SK-MEL-5 (cell line): ENCODE measurements at regions not wholly inside any gene's neighbourhood (a gene's known extent, or its start where the extent isn't known, plus 50 kb on each side); places are given as distances from the start of the nearest gene placed in this dataset.

ENCODE experiments used
- DNase-seq: peaks from one replicate; pipeline ENCODE4 v3.0.0-alpha.2; 2016; ENCODE audit warnings: low read depth, low spot score
- in situ Hi-C: cut with HindIII; loops from 2 replicates; pipeline ENCODE4 v1.10.0; 2016; ENCODE audit warnings: low sequenced_read_pairs, high pct_unique_total_duplicates, low pct_unique_long_range_greater_than_20kb

DNA sequence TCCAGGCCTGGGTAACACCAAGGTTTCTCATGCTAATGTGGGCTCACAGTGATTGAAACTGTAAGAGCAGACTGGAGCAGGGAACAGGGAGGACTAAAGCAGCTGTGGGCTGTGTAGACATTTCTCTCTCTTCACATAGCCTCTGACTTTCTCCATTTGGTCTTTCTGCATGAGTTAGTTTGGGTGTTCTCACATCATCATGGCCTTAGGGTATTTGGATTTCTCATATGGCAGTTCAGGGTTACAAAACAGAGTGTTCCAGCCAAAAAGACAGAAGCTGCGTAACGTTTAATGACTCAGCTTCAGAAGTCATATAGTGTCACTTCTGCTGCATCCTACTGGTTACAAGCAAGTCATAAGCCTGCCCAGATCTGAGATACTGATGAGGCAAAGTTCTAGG lies 52.0 kb upstream of the OSBPL8 start:
- peak; percentile 59 for DNase-seq
- in situ Hi-C loops = no loop called here

DNA sequence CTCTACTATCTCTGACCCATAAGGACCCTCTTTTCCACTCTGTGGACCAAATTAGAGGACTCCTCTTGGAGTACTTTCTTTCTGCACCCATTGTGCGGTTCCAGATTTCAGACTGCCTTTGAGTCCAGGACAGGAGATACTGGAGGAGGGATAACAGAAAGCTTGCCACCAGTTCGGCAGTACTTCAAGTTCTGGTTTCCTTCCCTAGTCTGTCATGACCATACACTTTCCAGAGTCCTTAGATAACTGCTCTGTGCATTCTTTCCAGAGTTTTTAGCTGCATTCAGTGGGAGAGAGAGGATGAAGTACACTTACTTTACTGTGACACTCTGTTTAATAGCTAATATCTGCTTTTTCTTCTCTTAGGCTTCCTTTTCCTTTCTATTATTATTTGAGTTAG lies 54.8 kb upstream of the OSBPL8 start:
- in situ Hi-C loops = no loop called here
- no peak for DNase-seq

DNA sequence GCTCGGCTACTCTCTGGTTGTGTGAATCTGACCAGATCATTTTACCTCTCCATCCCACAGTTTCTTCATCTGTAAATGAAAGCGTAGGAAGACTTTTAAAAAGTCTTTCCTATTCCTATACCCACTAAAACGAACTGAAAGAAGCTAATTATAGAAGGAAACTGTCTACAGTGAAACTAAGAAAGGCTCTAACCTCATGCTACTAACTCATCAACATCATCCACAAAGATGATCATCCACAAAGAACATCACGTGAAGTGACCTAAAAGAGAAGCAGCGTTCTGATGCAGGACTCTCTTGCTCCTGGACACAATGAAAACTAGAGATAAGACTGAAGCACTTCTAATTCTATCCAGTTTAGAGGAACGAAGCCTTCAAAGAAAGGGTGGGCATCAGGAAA lies 58.5 kb upstream of the OSBPL8 start:
- no peak for DNase-seq
- in situ Hi-C loops = no loop called here

GRCh38 chr12:76621582-76622024 lies 62.0 kb upstream of the OSBPL8 start:
- in situ Hi-C loops = no loop called here
- DNase-seq = peak; percentile 76

DNA sequence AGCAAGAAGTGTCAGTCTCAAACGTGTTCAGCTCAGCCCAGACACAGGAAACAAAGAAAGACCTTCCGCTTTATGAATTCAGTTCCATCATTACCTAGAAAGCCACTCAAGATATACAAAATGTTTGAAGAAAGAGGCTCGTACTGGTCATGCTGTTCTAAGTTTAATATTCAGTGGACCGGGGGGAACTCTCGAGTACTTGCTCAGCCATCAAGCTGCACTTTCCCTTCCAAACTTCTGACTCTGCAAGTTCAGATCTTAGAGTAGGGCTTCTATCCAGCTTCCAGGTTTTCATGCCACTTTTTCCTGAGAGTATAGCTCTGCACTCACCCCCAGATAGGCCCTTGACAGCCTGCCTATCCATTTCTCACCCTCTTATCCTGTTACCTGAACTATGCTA lies 62.8 kb upstream of the OSBPL8 start:
- in situ Hi-C loops = no loop called here
- no peak for DNase-seq

GRCh38 chr12:76622915-76623314 lies 63.3 kb upstream of the OSBPL8 start:
- in situ Hi-C loops = no loop called here
- DNase-seq = no peak

- in situ Hi-C loops = no loop called here
- DNase-seq = no peak
Measured at GRCh38 chr12:76623931-76624330, 64.4 kb upstream of the OSBPL8 start.

DNA sequence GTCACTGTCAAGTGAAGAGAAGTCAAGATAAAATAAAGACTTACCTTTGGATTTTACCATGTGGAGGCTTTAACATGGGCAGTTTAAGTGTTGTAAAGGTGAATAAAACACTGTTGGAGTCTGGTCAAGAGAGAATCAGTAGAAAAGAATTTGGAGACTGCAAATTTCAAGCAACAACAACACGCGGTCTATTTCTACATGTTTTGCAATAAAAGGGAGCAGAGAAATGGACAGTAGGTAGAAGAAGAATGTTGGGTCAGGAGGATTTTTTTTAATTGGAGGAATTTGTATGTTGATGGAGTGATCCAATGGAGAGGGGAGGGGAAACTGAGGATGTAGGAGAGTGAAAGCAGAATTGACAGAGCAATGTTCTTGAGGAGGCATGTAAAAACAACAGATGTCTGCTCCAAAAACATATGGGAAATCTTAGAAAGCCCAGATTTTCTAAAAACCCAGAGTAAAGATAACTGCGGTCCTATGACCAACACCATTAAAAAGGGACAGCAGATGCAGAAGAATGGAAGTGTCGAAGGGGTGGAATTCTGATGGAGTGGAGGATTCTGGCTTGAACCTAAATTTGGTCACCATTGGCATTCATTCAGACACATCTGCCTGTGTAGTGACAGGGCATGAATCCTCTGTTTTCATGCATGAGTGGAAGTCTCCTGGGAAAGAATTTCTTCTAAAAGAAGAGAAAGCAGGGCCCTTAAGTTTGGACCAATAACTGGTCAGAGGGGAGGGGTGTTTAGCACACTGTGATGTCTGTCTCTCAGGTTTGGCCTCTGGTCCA lies 68.0 kb upstream of the OSBPL8 start:
- in situ Hi-C loops = no loop called here
- no peak for DNase-seq

- no peak for DNase-seq
- in situ Hi-C loops = no loop called here
Measured at GRCh38 chr12:76628745-76629144, 69.2 kb upstream of the OSBPL8 start.

DNA sequence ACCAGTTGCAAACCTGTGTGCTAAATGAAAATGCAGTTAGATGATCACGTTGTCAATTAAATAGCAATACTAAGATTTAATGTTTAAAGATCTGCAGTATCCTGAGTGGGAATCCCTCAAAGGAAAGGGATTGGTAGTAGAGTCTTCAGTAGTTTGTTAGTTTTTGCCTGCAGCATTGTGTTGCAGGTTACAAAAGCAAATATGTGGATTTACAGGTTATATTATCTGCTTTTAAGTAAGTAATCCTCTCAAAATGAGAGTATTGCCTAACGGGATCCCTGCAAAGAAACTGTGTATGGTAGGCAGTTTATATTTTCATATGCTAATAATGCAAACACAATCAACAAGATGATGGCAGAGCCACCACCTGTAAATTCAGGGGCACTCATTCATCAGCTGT lies 72.2 kb upstream of the OSBPL8 start:
- no peak for DNase-seq
- in situ Hi-C loops = no loop called here

- no peak for DNase-seq
- in situ Hi-C loops = no loop called here
Measured at GRCh38 chr12:76633415-76633814, 73.8 kb upstream of the OSBPL8 start.

GRCh38 chr12:76634133-76634532 lies 74.6 kb upstream of the OSBPL8 start:
- in situ Hi-C loops = no loop called here
- DNase-seq = no peak

- no peak for DNase-seq
- in situ Hi-C loops = no loop called here
Measured at GRCh38 chr12:76636121-76636692, 76.6 kb upstream of the OSBPL8 start.

GRCh38 chr12:76637807-76638206 lies 78.2 kb upstream of the OSBPL8 start:
- in situ Hi-C loops = no loop called here
- no peak for DNase-seq

GRCh38 chr12:76639646-76640045 lies 80.1 kb upstream of the OSBPL8 start:
- in situ Hi-C loops = no loop called here
- DNase-seq = no peak

- in situ Hi-C loops = no loop called here
- no peak for DNase-seq
Measured at GRCh38 chr12:76641073-76641472, 81.5 kb upstream of the OSBPL8 start.

GRCh38 chr12:76641961-76642360 lies 82.4 kb upstream of the OSBPL8 start:
- in situ Hi-C loops = no loop called here

DNA sequence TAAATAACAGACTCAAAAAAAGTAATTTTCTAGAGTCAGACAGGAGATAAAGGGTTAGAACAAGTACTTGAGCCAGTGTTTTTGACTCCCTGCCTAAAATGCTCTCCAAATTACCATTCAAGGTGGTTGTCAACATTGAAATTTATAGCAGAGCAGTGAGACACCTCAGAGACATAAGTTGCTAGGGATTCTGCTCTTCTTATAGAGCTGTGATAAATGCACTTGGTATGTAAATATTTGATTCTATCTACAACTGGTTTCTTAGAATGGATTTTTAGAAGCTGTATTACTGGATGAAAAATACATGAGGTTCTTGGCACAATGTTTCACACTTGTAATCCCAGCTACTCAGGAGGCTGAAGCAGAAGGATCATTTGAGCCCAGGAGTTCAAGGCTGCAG lies 83.9 kb upstream of the OSBPL8 start:
- in situ Hi-C loops = no loop called here
- no peak for DNase-seq

More at GRCh38 chr12:76641961-76642360, 82.4 kb upstream of the OSBPL8 start:
- no peak for DNase-seq

DNA sequence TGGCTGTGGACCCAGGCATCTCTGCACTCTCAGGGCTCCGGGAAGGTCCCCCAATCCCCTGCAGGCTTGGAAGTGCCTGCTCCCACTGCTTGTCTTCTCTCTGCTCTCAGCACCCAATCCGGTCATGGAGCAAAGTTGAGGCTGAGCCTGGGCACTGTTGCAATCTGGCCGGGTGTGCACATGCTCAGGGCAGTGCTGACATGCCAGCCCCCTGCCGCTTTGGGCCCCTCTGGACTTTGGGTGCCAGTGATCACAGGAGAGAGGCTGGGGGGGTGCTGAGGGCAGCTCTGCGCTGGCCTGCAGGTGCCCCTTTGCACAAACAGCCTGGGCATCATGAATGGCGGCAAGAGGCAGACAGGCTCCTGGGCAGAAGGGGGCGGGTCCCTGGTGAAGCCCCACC lies 85.4 kb upstream of the OSBPL8 start:
- in situ Hi-C loops = no loop called here

More for the DNA sequence above, 85.4 kb upstream of the OSBPL8 start:
- DNase-seq = no peak
